ENCODE measurements at regions not wholly inside any gene's neighbourhood (a gene's known extent, or its start where the extent isn't known, plus 50 kb on each side); places are given as distances from the start of the nearest gene placed in this dataset.
"Not testable (repeated sequence)": the region's sequence is repeated elsewhere in the genome, so short reads cannot be mapped to it uniquely, and the experiment has no call there.

GRCh38 chr1:209168204-209168603 lies 415.3 kb upstream of the CAMK1G start:
- H3K27me3 Mint-ChIP-seq (ENCODE audit: insufficient read depth) = no peaks in the 10 kb centered on the region; the same call in 1 of the 2 replicates
- H3K27ac Mint-ChIP-seq = no peak overlapping the region
- H3K36me3 Mint-ChIP-seq (ENCODE audit: low read depth) = no peaks in the 10 kb centered on the region
- peaks cover 5% of the 10 kb centered on the region; the same call in 1 of the 2 replicates for H3K9me3 Mint-ChIP-seq
- H3K4me1 Mint-ChIP-seq (ENCODE audit: low read depth) = no peaks in the 10 kb centered on the region
- H3K4me3 Mint-ChIP-seq = no peak overlapping the region
- no peak for TF ChIP-seq CTCF (IDR thresholded peaks at IDR 0.05)
- peak; percentile 16 for DNase-seq

- Mint-ChIP-seq H3K4me1 (ENCODE audit: low read depth) (no peaks in the 10 kb centered on the region), H3K27ac (no peak overlapping the region), H3K27me3 (ENCODE audit: insufficient read depth) (no peaks in the 10 kb centered on the region; the same call in 1 of the 2 replicates), H3K9me3 (peaks cover 5% of the 10 kb centered on the region; the same call in 1 of the 2 replicates), H3K4me3 (no peak overlapping the region), H3K36me3 (ENCODE audit: low read depth) (no peaks in the 10 kb centered on the region)
- TF ChIP-seq CTCF (IDR thresholded peaks at IDR 0.05) = no peak
- DNase-seq = no peak
Observed at GRCh38 chr1:209171151-209171550, 412.4 kb upstream of the CAMK1G start.

- no peak for TF ChIP-seq CTCF (IDR thresholded peaks at IDR 0.05)
- Mint-ChIP-seq H3K27ac (no peak overlapping the region), H3K4me1 (ENCODE audit: low read depth) (no peaks in the 10 kb centered on the region), H3K36me3 (ENCODE audit: low read depth) (no peaks in the 10 kb centered on the region), H3K4me3 (no peak overlapping the region), H3K9me3 (peaks cover 5% of the 10 kb centered on the region; the same call in 1 of the 2 replicates), H3K27me3 (ENCODE audit: insufficient read depth) (no peaks in the 10 kb centered on the region)
- no peak for DNase-seq
Observed at GRCh38 chr1:209172286-209172685, 411.2 kb upstream of the CAMK1G start.

- H3K36me3 Mint-ChIP-seq (ENCODE audit: low read depth); H3K27me3 Mint-ChIP-seq (ENCODE audit: insufficient read depth); DNase-seq; H3K4me3 Mint-ChIP-seq; H3K4me1 Mint-ChIP-seq (ENCODE audit: low read depth); H3K27ac Mint-ChIP-seq; H3K9me3 Mint-ChIP-seq: not testable (repeated sequence)
Observed at GRCh38 chr1:209172792-209173542, 410.5 kb upstream of the CAMK1G start.

GRCh38 chr1:209173796-209174195 lies 409.7 kb upstream of the CAMK1G start:
- not testable (repeated sequence) for H3K27me3 Mint-ChIP-seq (ENCODE audit: insufficient read depth); H3K36me3 Mint-ChIP-seq (ENCODE audit: low read depth); H3K4me3 Mint-ChIP-seq; H3K9me3 Mint-ChIP-seq; H3K27ac Mint-ChIP-seq; DNase-seq; H3K4me1 Mint-ChIP-seq (ENCODE audit: low read depth)

- H3K9me3 Mint-ChIP-seq = peaks cover 10% of the 10 kb centered on the region; the same call in 1 of the 2 replicates
- no peak for TF ChIP-seq CTCF (IDR thresholded peaks at IDR 0.05)
- H3K4me1 Mint-ChIP-seq (ENCODE audit: low read depth) = no peaks in the 10 kb centered on the region
- no peaks in the 10 kb centered on the region for H3K36me3 Mint-ChIP-seq (ENCODE audit: low read depth)
- no peak overlapping the region for H3K4me3 Mint-ChIP-seq
- no peak for DNase-seq
- no peaks in the 10 kb centered on the region for H3K27me3 Mint-ChIP-seq (ENCODE audit: insufficient read depth)
- no peak overlapping the region for H3K27ac Mint-ChIP-seq
Observed at GRCh38 chr1:209176866-209177430, 406.6 kb upstream of the CAMK1G start.

Data from HFFc6 (cell line).